ENCODE measurements at regions not wholly inside any gene's neighbourhood (a gene's known extent, or its start where the extent isn't known, plus 50 kb on each side); places are given as distances from the start of the nearest gene placed in this dataset.

GRCh38 chr10:52869864-52870263 lies 97.3 kb upstream of the MBL2 start:
- no peak for DNase-seq

DNA sequence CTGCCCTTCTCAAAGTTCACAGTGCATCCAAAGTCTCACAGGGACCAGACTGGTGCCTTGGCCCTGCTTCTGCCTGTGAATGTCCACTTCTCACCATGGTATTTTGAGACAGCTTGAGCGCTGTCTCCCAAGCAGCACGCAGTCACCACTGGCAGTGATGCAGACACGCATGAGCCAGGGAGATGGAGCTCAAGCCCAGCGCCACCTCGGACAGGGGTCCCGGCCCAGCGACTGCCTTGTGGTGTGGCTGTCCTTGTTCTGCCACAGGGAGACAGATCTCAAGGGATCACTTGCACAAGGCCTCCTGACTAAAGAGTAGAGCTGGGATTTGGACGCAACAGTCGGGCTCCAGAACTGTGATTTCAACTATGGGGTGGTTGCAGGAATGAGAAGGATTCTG lies 92.6 kb upstream of the MBL2 start:
- no peak for DNase-seq

DNA sequence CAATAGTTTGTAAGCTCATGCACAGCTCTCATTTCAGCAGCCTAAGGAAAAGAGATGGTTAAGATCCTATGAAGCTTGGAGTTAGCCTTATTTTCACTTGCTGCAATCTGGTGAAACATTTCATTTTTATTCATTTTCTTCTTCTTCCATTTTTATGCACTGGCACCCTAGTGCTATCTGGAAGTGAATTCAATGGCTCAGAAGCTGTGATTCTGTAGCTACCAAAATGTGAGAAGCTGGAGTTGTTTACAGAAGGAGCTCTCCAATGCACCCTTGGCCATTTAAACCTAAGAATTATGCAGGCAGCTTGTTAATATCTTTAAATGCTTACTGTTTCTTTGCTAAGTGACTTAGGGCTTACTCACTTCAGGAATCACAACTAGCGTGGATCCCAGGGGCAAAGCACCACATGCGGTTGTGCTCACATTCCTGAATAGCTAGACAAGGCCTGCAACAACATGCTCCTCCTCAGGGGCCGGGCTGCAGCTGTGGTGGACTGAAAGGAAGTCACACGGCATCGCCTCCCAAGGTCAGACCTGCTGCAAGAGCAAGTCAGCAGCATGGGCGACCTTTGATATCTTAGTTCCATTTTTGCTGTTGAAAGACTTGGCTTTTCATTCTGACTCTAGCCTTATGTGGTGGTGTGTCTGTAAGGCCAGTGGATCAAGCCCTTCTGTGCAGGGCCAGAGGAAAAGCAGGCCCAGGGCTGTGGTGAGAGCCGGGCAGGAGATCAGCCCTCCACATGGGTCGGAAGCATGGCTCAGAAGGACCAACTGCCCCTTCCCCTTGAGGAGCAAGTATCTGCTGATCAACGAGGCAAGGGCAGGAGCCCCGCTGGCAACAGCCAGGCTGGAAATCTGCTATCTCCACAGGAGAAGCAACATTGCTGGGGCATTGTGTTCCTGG lies 91.9 kb upstream of the MBL2 start:
- no peak for DNase-seq

GRCh38 chr10:52858722-52859121 lies 86.1 kb upstream of the MBL2 start:
- DNase-seq = no peak

GRCh38 chr10:52855546-52856325 lies 83.2 kb upstream of the MBL2 start:
- no peak for DNase-seq

GRCh38 chr10:52853704-52854103 lies 81.1 kb upstream of the MBL2 start:
- no peak for DNase-seq

- no peak for DNase-seq
Observed at GRCh38 chr10:52836816-52837215, 64.2 kb upstream of the MBL2 start.
